ENCODE measurements at regions not wholly inside any gene's neighbourhood (a gene's known extent, or its start where the extent isn't known, plus 50 kb on each side); places are given as distances from the start of the nearest gene placed in this dataset.

- no peak for DNase-seq (ENCODE audit: low spot score)
These were observed 133.1 kb upstream of the RIPOR2 start for GRCh38 chr6:25068866-25069265.

GRCh38 chr6:25070547-25071366 is 135.0 kb upstream of the RIPOR2 start:
- peak; percentile 75 for DNase-seq (ENCODE audit: low spot score)

- no peak for DNase-seq (ENCODE audit: low spot score)
These were observed 142.4 kb upstream of the RIPOR2 start for GRCh38 chr6:25078141-25078540.

GRCh38 chr6:25083784-25084507 is 148.2 kb upstream of the RIPOR2 start:
- no peak for DNase-seq (ENCODE audit: low spot score)

- DNase-seq (ENCODE audit: low spot score) = no peak
These were observed 148.7 kb upstream of the RIPOR2 start for GRCh38 chr6:25084508-25084833.

- DNase-seq (ENCODE audit: low spot score) = no peak
These were observed 150.0 kb upstream of the RIPOR2 start for GRCh38 chr6:25085756-25086155.

GRCh38 chr6:25086500-25087091 is 150.8 kb upstream of the RIPOR2 start:
- no peak for DNase-seq (ENCODE audit: low spot score)

GRCh38 chr6:25088513-25088912 is 152.8 kb upstream of the RIPOR2 start:
- DNase-seq (ENCODE audit: low spot score) = no peak

GRCh38 chr6:25089442-25089841 is 153.7 kb upstream of the RIPOR2 start:
- no peak for DNase-seq (ENCODE audit: low spot score)

GRCh38 chr6:25094726-25095125 is 159.0 kb upstream of the RIPOR2 start:
- no peak for DNase-seq (ENCODE audit: low spot score)

GRCh38 chr6:25100288-25100687 is 164.5 kb upstream of the RIPOR2 start:
- no peak for DNase-seq (ENCODE audit: low spot score)

GRCh38 chr6:25103603-25104002 is 167.8 kb upstream of the RIPOR2 start:
- no peak for DNase-seq (ENCODE audit: low spot score)

GRCh38 chr6:25105070-25105925 is 169.5 kb upstream of the RIPOR2 start:
- DNase-seq (ENCODE audit: low spot score) = no peak

GRCh38 chr6:25107218-25107617 is 171.5 kb upstream of the RIPOR2 start:
- no peak for DNase-seq (ENCODE audit: low spot score)

- DNase-seq (ENCODE audit: low spot score) = no peak
These were observed 167.4 kb upstream of the CARMIL1 start for GRCh38 chr6:25111782-25112181.

- no peak for DNase-seq (ENCODE audit: low spot score)
These were observed 166.8 kb upstream of the CARMIL1 start for GRCh38 chr6:25112322-25112773.

GRCh38 chr6:25113436-25113835 is 165.7 kb upstream of the CARMIL1 start:
- DNase-seq (ENCODE audit: low spot score) = no peak

- DNase-seq (ENCODE audit: low spot score) = no peak
These were observed 161.1 kb upstream of the CARMIL1 start for GRCh38 chr6:25118038-25118437.

- DNase-seq (ENCODE audit: low spot score) = no peak
These were observed 158.0 kb upstream of the CARMIL1 start for GRCh38 chr6:25121186-25121585.

GRCh38 chr6:25122001-25122400 is 157.2 kb upstream of the CARMIL1 start:
- DNase-seq (ENCODE audit: low spot score) = no peak

- no peak for DNase-seq (ENCODE audit: low spot score)
These were observed 156.4 kb upstream of the CARMIL1 start for GRCh38 chr6:25122622-25123237.

GRCh38 chr6:25124216-25124715 is 154.9 kb upstream of the CARMIL1 start:
- DNase-seq (ENCODE audit: low spot score) = no peak
